CD4-positive, alpha-beta T cell treated with Interleukin-10 for 1 hour (primary cell): ENCODE measurements at regions not wholly inside any gene's neighbourhood (a gene's known extent, or its start where the extent isn't known, plus 50 kb on each side); places are given as distances from the start of the nearest gene placed in this dataset.
"Not testable (repeated sequence)": the region's sequence is repeated elsewhere in the genome, so short reads cannot be mapped to it uniquely, and the experiment has no call there.

Experiments used
- DNase-seq: peaks from one replicate; pipeline ENCODE4 v3.0.0-alpha.2; 2020

DNA sequence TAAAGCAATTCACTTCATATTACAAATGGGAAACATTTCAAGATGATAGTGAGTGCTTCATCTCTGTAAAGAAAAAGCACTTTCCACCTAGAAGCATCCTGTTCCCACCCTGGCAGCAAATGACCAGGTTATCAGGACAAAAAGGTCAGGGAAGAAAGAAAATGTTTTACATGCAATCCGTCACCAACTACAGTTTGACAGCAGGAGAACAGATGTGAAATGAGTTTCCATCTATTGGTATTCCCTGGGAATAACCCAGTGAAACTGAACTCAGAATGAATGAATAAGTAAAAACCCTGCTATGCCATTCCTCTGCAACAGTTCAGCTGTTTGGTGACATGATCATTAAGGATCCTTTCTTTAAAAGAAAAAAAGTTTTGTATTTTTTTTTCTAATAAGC is 67.6 kb downstream of the HTR1A start:
- DNase-seq, result no peak

DNA sequence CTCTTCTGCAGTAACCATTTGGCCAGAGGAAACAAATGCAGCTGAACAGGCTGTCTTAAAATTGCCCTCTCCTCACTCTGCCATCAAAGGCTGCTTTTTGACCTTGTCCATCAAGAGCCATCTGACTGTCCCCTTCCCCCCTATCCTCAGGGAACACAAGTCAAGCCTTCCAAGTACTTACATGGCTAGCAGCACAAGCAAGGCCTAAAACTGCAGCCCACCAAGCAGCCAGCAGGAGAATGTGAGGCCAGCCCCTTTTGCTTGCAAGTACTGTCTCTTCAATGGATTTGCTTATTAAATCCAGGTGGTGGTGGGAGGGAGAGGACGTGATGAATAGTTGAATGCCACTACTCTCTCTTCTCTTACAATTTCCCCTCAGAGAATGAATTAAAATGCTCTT is 83.5 kb downstream of the HTR1A start:
- no peak for DNase-seq

DNA sequence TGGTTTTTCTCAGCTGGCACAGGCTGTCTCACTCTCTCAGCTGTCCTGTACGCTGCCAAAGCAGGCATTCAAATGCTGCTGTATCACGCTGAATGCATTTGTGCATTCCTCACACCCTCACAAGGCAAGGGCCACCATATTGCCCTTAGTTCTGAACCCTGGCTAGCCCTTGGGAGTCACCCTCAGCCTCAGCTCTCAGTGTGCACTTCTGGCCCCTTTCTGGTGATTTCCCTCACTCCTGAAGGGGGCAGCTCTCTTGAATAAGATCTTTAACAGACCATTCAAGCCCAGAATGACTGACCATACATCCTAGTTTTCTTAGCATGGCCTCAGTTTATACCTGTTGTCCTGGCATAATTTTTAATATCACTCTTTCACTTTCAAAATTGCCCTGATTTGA is 84.3 kb downstream of the HTR1A start:
- no peak for DNase-seq

DNA sequence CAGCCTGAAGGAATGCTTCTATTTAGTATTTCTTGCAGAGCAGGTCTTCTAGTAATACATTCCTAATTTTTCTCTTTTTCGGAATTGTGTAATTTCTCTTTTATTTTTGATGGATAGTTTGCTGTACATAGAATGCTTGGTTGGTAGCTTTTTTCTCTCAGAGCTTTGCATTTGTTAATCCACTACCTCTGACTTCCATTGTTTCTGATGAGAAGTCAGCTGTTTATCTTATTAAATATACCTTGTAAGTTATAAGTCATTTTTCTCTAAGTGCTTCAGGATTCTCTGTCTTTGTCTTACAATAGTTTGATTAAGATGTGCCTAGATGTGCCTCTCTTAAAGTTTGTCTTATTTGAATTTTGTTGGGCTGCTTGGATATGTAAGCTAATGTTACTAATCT is 101.9 kb downstream of the HTR1A start:
- DNase-seq, result no peak

DNA sequence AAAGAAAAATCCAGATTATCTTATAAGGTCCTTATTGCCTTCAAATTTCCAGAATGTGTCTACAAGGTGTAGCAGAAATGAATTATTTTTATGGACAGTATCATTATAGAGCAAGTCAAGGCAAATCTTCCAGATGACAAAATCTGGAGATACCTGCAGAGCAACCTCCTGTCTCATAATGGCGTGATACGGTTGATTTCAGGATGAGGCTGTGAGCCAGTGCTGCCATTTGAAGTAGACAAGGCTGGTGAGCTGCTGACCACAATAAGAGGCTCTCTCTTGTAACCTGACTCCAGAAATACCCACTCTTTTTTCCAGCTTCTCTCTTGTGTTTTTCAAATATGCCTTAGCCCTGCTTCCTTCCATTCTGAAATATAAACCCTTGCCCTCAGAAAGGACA is 108.2 kb downstream of the HTR1A start:
- no peak for DNase-seq

DNA sequence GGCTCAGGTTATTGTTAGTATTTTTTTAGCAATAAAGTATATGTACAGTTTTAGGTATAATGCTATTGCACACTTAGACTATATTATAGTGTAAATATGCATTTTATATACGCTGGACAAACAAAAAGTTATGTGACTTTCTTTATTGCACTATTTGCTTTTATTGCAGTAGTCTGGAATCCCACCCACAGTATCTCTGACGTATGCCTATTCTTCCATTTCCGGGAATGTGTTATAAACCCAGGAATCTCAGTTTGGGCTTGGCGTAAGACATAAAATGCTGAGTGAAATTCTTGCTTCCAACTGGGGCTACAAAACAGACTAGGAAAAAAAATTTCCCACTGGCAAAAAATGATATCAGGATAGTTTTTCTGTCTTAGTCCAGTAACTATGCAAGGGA is 119.1 kb downstream of the HTR1A start:
- no peak for DNase-seq

DNA sequence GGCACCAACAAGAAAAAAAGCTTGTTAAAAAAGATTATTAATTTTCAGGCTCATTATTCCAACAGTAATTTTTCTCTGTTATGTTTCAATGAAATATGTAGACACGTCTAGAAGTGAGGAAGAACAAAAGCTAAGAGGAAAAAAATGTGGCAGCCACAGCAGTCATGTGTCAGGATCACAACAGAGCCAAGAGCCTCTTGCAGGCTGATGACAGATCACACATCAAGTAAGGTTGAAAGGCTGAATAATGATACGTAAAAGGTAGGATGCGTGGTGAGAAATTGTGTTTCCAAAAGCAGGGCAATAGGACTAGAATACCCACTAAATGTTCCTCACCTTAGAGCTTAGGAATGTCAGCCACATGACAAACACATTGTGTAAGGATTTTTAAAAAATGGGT is 124.8 kb downstream of the HTR1A start:
- no peak for DNase-seq

DNA sequence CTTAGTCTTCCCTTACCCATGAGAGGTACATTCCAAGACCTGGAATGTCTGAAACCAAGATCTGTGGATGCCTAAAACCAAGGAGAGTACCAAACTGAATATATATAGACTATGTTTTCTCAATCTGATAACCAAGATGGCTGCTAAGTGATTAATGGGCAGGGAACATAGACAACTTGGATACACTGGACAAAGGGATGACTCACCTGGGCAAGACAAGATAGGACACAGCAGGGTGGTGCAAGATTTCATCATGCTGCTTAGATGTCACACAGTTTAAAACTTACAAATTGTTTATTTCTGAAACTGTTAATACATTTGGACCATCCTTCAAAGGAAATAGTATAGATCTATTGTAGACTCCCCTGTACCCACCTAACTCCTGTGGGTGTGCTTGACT is 130.9 kb downstream of the HTR1A start:
- no peak for DNase-seq

DNA sequence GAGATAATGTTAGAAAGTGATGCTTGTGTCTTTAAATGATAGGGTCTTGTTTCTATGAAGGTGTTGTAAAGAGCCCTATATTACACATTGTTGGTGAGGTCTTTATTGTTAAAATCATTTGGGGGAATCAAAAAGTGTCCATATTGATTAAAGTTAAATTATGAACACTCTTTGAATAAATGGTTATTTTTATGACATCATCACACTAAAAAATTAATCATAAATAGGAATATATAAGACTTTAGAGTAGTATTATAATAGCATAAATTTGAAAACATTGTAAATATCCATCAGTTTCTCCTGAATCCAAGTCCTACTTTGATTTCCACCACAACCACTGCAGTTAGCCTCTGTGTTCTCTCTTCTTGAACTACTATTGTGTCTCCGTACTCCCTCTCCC is 136.3 kb downstream of the HTR1A start:
- DNase-seq, result no peak

DNA sequence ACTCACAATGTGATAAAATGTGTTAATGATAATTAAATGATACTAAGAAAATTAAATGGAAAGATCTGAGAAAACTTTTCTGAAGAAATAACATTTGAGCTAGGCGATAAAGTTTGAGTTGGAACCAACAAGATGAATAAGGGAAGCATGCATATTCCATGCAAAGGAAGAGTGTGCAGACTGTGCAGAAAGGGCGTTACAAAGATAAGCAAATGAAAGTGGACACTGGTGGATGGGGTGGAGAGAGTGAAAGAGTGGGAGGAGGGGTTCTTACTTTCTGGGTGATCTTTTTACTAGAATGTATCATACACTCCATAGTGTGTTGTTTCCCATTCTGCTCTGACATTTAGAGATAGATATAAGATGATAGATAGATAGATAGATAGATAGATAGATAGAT is 138.7 kb downstream of the HTR1A start:
- DNase-seq, result no peak

DNA sequence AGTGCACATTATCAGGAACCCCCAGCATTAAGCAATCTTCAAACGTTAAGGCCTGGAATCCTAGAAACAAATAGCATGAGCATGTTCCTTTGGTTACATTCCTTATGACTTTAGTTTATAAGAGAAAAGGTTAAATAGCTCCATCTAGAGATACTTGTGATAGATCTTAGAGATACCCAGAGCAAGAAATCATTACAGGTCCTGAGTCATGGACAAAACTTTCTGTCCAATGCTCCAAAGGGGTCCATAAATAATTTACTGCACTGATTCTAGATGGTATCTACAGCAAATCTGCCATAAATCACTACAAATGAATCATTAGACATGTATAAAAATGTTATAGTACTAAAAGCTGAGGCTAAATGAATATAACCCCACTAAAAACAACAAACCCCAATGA is 139.6 kb downstream of the HTR1A start:
- DNase-seq, result no peak

DNA sequence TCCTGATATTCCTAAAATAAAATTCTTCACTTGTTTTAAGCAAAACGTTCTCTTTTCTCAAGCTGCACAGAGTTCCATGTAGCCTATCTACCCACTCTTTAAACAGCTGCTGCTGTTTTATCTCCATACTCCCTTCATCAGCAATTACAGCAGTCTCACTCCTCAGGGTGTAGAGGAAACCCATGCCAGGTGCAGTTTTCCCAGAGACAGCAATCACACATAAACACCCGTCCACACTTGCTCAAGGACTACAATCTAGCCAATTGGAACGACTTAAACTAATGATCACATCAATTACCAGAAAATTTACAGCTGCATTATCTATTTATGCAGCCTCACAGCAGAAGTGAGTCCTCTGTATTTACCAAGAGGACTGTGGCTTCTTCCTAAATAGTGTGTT is 141.7 kb downstream of the HTR1A start:
- no peak for DNase-seq

DNA sequence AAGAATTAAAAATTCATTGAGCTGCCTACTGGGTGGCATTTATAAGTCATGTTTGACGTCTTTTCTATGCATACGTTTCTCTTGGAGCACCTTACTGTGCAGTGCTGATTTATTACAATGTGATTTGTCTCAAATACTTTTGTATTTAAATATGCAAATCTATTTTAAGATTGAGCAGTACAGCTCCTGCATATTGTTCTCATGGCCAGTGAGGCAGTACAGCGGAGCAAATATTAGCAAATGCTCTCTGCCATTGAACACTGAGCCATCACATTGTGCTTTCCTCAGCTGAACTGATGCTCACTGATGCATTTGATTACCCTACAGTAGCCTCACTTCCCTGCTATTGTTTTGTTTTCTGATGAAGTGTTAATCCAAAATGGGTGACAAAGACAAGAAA is 149.6 kb downstream of the HTR1A start:
- DNase-seq, result no peak

DNA sequence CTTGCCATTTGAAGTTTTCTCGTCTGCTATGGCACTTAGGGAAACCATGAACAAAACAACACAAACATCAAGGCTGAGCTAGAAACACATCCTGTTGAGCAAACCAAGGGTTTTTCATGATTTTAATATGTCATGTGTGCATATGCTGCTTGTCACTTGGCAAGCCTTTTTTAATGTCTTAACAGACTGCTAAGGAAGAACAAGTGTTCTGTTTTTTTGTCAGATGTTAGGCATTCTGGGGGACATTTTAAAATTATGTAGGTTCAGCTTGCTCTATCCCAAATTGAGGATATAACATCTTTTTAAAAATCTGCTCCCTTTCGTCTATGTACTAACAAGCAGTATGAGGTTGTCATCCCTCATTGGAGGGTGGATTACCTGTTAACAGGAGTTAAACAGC is 150.3 kb downstream of the HTR1A start:
- no peak for DNase-seq

DNA sequence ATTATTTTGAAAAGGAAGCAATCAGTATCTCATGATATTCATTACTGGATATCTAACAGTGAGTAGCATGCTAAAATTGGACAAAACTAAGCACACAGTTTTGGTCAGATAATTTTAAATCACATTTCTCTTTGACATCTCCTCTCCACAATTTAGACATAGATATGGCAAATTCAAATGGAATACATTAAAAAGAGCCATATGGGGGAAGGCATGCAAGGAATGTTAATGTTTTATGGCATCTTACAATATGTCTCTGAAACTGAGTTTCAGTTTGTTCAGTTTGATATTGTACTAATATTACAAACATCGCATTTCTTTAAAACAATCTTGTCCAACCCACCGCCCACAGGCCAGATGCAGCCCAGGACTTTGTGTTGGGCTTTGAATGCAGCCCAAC is 151.0 kb downstream of the HTR1A start:
- DNase-seq, result no peak

DNA sequence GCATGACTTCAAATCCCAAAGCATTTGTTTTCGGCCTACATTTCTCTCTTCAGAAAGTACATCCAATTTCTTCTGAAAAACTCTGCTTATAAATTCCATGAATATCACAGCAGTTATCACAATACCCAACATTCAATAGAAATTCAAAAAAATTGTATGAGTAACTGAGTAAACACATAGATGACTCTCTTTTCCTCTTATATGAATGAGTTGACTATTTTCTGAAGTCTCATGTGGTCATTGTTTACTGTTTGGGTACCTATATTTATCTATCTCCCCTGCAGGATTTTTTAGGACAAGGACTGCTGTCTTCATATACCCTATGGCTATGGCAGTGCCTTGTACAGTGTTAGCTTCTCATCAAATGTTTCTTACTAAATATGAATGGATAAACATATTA is 157.1 kb downstream of the HTR1A start:
- DNase-seq, result no peak

DNA sequence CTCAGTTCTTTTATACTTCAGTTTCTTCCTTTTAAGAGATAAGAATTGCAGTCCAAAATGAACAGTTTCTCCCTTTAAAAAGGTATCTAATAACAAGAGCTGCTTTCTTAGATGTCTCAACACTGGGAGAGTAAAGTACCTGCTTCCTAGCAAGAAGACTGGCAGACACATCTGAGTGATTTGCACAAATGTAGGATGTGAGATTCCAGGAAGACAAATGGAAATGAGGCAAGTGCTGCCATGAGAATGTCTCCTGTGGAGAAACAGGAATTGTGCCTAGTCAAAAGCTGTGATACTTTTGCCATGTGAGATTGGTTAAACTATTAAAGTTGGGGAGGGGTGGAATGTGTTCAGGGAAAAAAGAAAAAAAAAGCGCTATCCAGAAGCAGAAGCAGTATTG is 159.1 kb downstream of the HTR1A start:
- DNase-seq, result no peak

DNA sequence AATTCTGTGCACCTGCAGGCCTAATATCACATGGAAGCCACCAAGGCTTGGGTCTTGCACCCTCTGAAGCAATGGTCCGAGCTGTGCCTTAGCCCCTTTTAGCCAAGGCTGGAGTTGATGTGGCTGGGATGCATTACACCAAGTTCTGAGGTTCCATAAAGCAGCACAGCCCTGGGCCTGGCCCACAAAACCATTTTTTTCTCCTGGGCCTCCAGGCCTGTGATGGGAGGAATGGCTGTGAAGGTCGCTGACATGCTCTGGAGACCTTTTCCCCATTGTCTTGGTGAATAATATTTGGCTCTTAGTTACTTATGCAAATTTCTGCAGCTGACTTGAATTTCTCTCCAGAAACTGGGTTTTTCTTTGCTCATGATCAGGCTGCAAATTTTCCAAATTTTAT is 167.3 kb downstream of the HTR1A start:
- DNase-seq, result no peak

DNA sequence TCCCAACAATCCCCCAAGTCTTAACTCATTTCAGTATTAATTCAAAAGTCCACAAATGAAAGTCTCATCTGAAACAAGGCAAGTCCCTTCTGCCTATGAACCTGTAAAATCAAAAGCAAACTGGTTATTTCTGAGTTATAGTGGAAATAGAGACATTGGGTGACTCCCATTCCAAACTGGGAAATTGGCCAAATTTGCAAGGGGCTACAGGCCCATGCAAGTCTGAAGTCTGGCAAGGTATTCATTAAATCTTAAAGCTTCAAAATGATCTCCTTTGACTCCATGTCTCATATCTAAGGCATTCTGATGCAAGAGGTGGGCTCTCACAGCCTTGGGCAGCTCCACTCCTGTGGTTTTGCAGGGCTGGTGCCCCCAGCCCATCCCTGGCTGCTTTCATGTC is 167.9 kb downstream of the HTR1A start:
- DNase-seq, result no peak

DNA sequence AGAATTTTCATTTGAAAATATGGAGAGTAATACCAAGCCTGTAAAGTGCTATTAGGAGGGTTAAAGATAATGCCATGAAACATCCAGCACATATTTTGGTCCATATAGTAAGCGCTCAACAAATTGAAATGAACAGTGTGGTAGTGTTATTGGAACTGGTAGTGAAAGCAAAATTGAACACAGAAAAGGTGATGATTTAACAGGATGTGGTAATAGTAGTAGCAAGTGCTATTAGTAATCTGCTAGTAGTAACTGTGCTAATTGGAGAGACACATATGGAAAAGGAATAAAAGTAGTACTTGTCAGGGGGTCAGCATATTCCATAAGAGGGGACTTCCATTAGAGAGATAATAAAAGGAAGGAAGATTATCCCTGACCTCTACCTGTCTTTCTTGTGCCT is 187.3 kb downstream of the HTR1A start:
- no peak for DNase-seq

DNA sequence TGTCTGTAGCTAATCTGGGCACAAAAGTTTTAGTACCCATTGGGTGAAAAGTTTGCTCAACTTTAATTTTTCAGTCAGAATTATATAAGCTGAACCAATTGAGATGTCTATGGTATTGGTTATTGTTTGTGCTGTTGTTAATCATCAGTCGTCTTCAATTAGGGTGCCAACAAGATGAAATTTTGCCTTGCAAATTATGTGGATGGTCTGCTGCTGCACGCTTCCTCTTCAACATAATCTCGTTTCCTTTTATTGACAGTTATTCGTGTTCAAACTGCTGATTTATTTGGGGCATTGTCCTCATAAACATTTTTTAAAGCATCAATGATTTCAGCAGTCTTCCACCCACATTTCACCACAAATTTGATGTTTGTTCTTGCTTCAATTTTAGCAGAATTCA is 194.0 kb downstream of the HTR1A start:
- no peak for DNase-seq

DNA sequence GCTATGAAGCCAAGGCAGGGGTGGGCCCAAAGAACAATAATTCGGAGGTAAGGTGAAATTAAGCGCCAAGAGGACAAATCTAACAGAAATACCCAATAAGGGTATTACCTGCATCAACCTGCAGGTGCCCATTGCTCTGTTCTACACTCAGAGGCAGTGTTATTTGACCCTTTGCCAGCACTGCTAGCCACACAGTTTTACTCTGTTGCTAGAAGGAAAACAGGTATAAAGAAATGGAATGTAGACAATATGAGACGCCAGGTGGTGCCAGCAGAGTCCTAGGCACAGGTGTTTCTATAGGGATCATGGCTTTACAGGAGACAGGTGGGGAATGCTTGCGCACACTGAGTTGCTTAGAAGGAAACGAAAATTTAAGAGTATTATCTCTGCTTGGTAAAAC is 201.3 kb downstream of the HTR1A start:
- DNase-seq, result no peak

DNA sequence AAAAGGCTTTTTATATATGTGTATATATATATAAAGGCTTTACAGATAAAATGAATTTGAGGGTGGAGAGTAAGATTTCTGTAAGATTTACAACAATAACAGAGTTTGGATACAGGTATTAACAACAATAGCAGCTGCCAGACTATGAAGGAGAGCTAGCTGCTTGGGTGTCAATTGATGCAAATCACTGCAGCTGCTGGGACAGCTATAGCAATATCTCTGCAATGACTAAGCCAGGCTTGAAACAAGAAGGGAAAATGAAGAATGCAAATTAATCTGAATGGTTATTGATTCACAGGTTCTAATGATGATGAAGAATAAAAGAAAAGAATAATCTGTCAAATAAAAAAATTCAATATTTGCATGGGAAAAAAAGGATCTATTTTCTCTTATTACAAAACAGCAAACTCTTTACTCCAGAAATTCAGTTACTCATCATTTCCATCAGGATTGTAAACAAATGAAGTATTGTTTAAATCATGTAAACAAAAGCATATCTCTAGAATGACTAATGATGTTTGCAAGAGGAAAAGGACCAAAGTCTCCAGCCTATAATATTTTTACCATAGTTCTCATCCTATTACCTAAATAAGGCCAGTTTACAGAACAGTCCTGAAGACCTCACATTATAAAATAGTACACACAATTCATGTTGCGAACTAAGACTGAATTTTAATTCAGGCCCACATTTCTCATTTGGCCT is 219.0 kb downstream of the HTR1A start:
- DNase-seq, result no peak

DNA sequence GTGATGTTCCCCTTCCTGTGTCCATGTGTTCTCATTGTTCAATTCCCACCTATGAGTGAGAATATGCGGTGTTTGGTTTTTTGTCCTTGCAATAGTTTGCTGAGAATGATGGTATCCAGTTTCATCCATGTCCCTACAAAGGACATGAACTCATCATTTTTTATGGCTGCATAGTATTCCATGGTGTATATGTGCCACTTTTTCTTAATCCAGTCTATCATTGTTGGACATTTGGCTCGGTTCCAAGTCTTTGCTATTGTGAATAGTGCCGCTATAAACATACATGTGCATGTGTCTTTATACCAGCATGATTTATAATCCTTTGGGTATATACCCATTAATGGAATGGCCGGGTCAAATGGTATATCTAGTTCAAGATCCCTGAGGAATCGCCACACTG is 229.4 kb downstream of the HTR1A start:
- DNase-seq, result not testable (repeated sequence)

DNA sequence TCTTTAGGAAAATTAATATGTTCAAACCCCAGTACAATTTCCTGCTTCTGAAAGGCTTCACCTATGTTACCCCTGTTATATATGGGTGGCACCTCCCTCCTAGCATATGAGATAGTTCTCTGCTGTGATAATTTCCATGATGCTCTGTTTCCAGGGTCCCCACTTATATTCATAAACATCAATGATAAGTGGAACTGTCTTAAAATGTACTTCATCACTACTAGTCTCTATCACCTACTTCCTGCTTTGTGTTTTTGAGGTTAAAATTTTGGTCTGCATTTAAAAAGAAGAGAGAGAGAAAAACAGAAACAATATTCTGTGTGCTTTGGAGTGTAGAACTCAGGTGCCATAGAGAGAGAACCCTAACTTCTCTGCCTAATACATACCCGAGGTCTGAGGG is 234.7 kb downstream of the HTR1A start:
- DNase-seq, result no peak

DNA sequence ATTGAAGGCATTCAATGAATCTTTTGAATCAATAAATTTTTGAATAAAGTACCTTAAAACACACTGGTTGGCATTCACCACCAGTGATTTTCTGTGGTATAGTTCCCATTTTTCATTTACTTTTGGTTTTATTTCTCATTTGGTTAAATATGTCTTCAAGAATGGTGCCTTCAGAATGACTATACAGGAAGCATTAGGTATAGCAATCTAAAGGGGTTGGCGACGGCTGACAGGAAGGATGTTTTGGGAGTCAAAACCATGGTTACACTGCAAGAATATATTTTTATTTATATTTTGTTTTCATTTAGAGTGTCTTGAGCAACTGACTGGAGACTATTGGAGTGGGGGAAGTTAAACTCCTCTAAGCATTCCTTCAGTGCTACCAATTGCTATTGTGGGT is 235.7 kb downstream of the HTR1A start:
- no peak for DNase-seq
